GM21529 (cell line): ENCODE measurements at regions not wholly inside any gene's neighbourhood (a gene's known extent, or its start where the extent isn't known, plus 50 kb on each side); places are given as distances from the start of the nearest gene placed in this dataset.

Experiments used
- ATAC-seq: cut with Tn5 transposase; IDR thresholded peaks from one replicate; pipeline ENCODE4 v1.9.1; 2021; ENCODE audit not compliant: unreplicated experiment

GRCh38 chr21:33155005-33155404 is 74.7 kb upstream of the IFNAR2 start:
- no peak for ATAC-seq

- no peak for ATAC-seq
Observed at GRCh38 chr21:33155422-33155821, 74.3 kb upstream of the IFNAR2 start.

GRCh38 chr21:33157303-33157702 is 72.4 kb upstream of the IFNAR2 start:
- ATAC-seq = no peak

- no peak for ATAC-seq
Observed at GRCh38 chr21:33158654-33159053, 71.1 kb upstream of the IFNAR2 start.

GRCh38 chr21:33162436-33162951 is 67.2 kb upstream of the IFNAR2 start:
- ATAC-seq = no peak

- no peak for ATAC-seq
Observed at GRCh38 chr21:33168886-33169285, 60.9 kb upstream of the IFNAR2 start.

- no peak for ATAC-seq
Observed at GRCh38 chr21:33169359-33169758, 60.4 kb upstream of the IFNAR2 start.

- ATAC-seq = no peak
Observed at GRCh38 chr21:33171616-33172169, 58.0 kb upstream of the IFNAR2 start.

- no peak for ATAC-seq
Observed at GRCh38 chr21:33174756-33175155, 55.0 kb upstream of the IFNAR2 start.
